ENCODE measurements at regions not wholly inside any gene's neighbourhood (a gene's known extent, or its start where the extent isn't known, plus 50 kb on each side); places are given as distances from the start of the nearest gene placed in this dataset.

DNA sequence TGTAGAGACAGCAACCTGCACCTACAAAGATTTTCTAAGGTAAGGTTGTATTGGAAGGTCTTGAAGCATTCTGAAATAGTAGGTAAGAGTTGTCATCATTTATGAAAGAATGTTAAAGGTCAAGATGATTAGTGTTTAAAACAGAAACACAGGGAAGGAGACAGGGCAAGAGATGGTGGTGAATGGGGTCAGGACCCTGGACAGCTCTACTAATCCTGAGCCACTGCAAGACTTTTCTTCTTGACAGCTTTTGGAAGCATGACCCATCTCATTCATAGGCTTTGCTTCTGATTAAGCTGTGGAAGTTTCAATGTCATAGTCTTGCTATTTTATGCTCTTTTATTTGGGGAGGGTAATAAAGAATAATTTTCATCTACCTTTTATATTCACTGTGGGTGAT, 75.5 kb upstream of the CAND1 start:
- no peaks in the 10 kb centered on the region for H4K20me1 ChIP-seq (ENCODE audit: insufficient read depth)
- no peak overlapping the region for H3K4me3 ChIP-seq (ENCODE audit: low read length)
- no peaks in the 10 kb centered on the region for H3K27me3 ChIP-seq (ENCODE audit: insufficient read depth, low read depth, low read length)
- H3K9me3 ChIP-seq (ENCODE audit: low read length), result no peaks in the 10 kb centered on the region
- H3K9ac ChIP-seq (ENCODE audit: low read length), result no peak overlapping the region
- no peak overlapping the region for H3K4me2 ChIP-seq (ENCODE audit: low read length)
- no peaks in the 10 kb centered on the region for H3F3A ChIP-seq (ENCODE audit: insufficient read depth, low read length, poor library complexity, severe bottlenecking)
- no peaks in the 10 kb centered on the region for H3K36me3 ChIP-seq (ENCODE audit: insufficient read depth, low read length)
- H3K27ac ChIP-seq (ENCODE audit: low read length), result no peak overlapping the region
- TF ChIP-seq MXI1 (conservative IDR thresholded peaks at IDR 0.05; ENCODE audit: poor library complexity, severe bottlenecking) (no peak), RAD21 (conservative IDR thresholded peaks at IDR 0.05) (no peak), EP300 (conservative IDR thresholded peaks at IDR 0.05; ENCODE audit: poor library complexity, severe bottlenecking) (no peak), REST (IDR thresholded peaks at IDR 0.05; ENCODE audit: borderline replicate concordance) (no peak)
- no peaks in the 10 kb centered on the region for H3K9me2 ChIP-seq (ENCODE audit: insufficient read depth, low read length)
- no peaks in the 10 kb centered on the region for H3K79me2 ChIP-seq (replicated peaks; ENCODE audit: insufficient read depth, low read length)
- H2AFZ ChIP-seq (ENCODE audit: low read depth, low read length), result no peak overlapping the region

- no peak overlapping the region for H3K4me2 ChIP-seq (ENCODE audit: low read length)
- no peak overlapping the region for H3K4me3 ChIP-seq (ENCODE audit: low read length)
- TF ChIP-seq POLR2AphosphoS5 (IDR thresholded peaks at IDR 0.05), result no peak
- no peak for TF ChIP-seq REST (IDR thresholded peaks at IDR 0.05; ENCODE audit: borderline replicate concordance)
- TF ChIP-seq EZH2 (IDR thresholded peaks at IDR 0.05; ENCODE audit: borderline replicate concordance, insufficient read depth, low read length, poor library complexity, severe bottlenecking), result no peak
- TF ChIP-seq TAF1 (IDR thresholded peaks at IDR 0.05; ENCODE audit: low read depth), result no peak
- TF ChIP-seq, protein P1, sequence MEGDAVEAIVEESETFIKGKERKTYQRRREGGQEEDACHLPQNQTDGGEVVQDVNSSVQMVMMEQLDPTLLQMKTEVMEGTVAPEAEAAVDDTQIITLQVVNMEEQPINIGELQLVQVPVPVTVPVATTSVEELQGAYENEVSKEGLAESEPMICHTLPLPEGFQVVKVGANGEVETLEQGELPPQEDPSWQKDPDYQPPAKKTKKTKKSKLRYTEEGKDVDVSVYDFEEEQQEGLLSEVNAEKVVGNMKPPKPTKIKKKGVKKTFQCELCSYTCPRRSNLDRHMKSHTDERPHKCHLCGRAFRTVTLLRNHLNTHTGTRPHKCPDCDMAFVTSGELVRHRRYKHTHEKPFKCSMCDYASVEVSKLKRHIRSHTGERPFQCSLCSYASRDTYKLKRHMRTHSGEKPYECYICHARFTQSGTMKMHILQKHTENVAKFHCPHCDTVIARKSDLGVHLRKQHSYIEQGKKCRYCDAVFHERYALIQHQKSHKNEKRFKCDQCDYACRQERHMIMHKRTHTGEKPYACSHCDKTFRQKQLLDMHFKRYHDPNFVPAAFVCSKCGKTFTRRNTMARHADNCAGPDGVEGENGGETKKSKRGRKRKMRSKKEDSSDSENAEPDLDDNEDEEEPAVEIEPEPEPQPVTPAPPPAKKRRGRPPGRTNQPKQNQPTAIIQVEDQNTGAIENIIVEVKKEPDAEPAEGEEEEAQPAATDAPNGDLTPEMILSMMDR (IDR thresholded peaks at IDR 0.05; ENCODE audit: poor library complexity, severe bottlenecking), result no peak
- no peak for TF ChIP-seq EP300 (conservative IDR thresholded peaks at IDR 0.05; ENCODE audit: poor library complexity, severe bottlenecking)
- TF ChIP-seq MXI1 (conservative IDR thresholded peaks at IDR 0.05; ENCODE audit: poor library complexity, severe bottlenecking), result no peak
- TF ChIP-seq SMC3 (conservative IDR thresholded peaks at IDR 0.05; ENCODE audit: poor library complexity), result no peak
- no peak for TF ChIP-seq RAD21 (conservative IDR thresholded peaks at IDR 0.05)
- H3K9me3 ChIP-seq (ENCODE audit: low read length), result no peaks in the 10 kb centered on the region
- no peaks in the 10 kb centered on the region for H3K9me2 ChIP-seq (ENCODE audit: insufficient read depth, low read length)
- H3F3A ChIP-seq (ENCODE audit: insufficient read depth, low read length, poor library complexity, severe bottlenecking), result no peaks in the 10 kb centered on the region
- H2AFZ ChIP-seq (ENCODE audit: low read depth, low read length), result no peak overlapping the region
- no peak overlapping the region for H3K9ac ChIP-seq (ENCODE audit: low read length)
- H3K27ac ChIP-seq (ENCODE audit: low read length), result no peak overlapping the region
- no peaks in the 10 kb centered on the region for H4K20me1 ChIP-seq (ENCODE audit: insufficient read depth)
- no peaks in the 10 kb centered on the region for H3K27me3 ChIP-seq (ENCODE audit: insufficient read depth, low read depth, low read length)
- H3K36me3 ChIP-seq (ENCODE audit: insufficient read depth, low read length), result no peaks in the 10 kb centered on the region
- no peaks in the 10 kb centered on the region for H3K79me2 ChIP-seq (replicated peaks; ENCODE audit: insufficient read depth, low read length)
These were observed 68.8 kb upstream of the CAND1 start for GRCh38 chr12:67200386-67200785.
